GM12892 (cell line): ENCODE measurements at regions not wholly inside any gene's neighbourhood (a gene's known extent, or its start where the extent isn't known, plus 50 kb on each side); places are given as distances from the start of the nearest gene placed in this dataset.

Experiments used
- DNase-seq: peaks from one replicate; pipeline ENCODE4 v3.0.0; 2011; ENCODE audit not compliant: insufficient read length
- FAIRE-seq: peaks from 2 replicates; lab custom pipeline; 2011; peaks lifted over from hg19 to GRCh38; lab: Jason Lieb, UNC
- POLR2A ChIP-seq: IDR thresholded peaks from 2 replicates; pipeline ENCODE4 v1.6.1; 2011; ENCODE audit warnings: low read depth, low read length, control low read depth
- POLR2AphosphoS5 ChIP-seq: IDR thresholded peaks from 2 replicates; pipeline ENCODE4 v1.6.1; 2011; ENCODE audit warnings: low read depth, low read length, control low read depth
- TAF1 ChIP-seq: IDR thresholded peaks from 2 replicates; pipeline ENCODE4 v1.6.1; 2011; ENCODE audit warnings: low read depth, mild to moderate bottlenecking, control low read depth, low read length, borderline replicate concordance

- FAIRE-seq, result no peak
- no peak for DNase-seq
- no peak for TF ChIP-seq POLR2A
- no peak for TF ChIP-seq TAF1
- no peak for TF ChIP-seq POLR2AphosphoS5
Measured at GRCh38 chr10:78982726-78983125, 86.0 kb upstream of the ZMIZ1 start.

- FAIRE-seq (no peak), DNase-seq (no peak)
- no peak for TF ChIP-seq POLR2AphosphoS5
Measured at GRCh38 chr10:78983608-78984007, 85.2 kb upstream of the ZMIZ1 start.

- TF ChIP-seq POLR2AphosphoS5, result no peak
- no peak for TF ChIP-seq POLR2A
- no peak for TF ChIP-seq TAF1
- no peak for FAIRE-seq
- DNase-seq, result no peak
Measured at GRCh38 chr10:78985973-78986818, 82.6 kb upstream of the ZMIZ1 start.

GRCh38 chr10:78991187-78991586 lies 77.6 kb upstream of the ZMIZ1 start:
- DNase-seq (no peak), FAIRE-seq (no peak)
- TF ChIP-seq POLR2AphosphoS5 (no peak), TAF1 (no peak), POLR2A (no peak)

- FAIRE-seq (peak; percentile 64), DNase-seq (no peak)
- no peak for TF ChIP-seq POLR2AphosphoS5
Measured at GRCh38 chr10:78992333-78992732, 76.4 kb upstream of the ZMIZ1 start.

GRCh38 chr10:78993261-78993945 lies 75.4 kb upstream of the ZMIZ1 start:
- DNase-seq, result no peak
- no peak for TF ChIP-seq POLR2A
- no peak for TF ChIP-seq TAF1
- TF ChIP-seq POLR2AphosphoS5, result no peak

GRCh38 chr10:78995987-78996791 lies 72.6 kb upstream of the ZMIZ1 start:
- TF ChIP-seq POLR2AphosphoS5, result no peak
- no peak for TF ChIP-seq POLR2A
- no peak for TF ChIP-seq TAF1
- FAIRE-seq (no peak), DNase-seq (no peak)

More at GRCh38 chr10:78993261-78993945, 75.4 kb upstream of the ZMIZ1 start:
- no peak for FAIRE-seq

GRCh38 chr10:78996792-78997129 lies 72.0 kb upstream of the ZMIZ1 start:
- FAIRE-seq, result no peak
- TF ChIP-seq POLR2A (no peak), POLR2AphosphoS5 (no peak), TAF1 (no peak)
- no peak for DNase-seq

- FAIRE-seq, result no peak
- no peak for TF ChIP-seq POLR2AphosphoS5
- no peak for TF ChIP-seq POLR2A
- no peak for TF ChIP-seq TAF1
Measured at GRCh38 chr10:78997635-78998618, 70.8 kb upstream of the ZMIZ1 start.

GRCh38 chr10:79001082-79001885 lies 67.5 kb upstream of the ZMIZ1 start:
- FAIRE-seq (no peak), DNase-seq (no peak)
- TF ChIP-seq TAF1, result no peak
- no peak for TF ChIP-seq POLR2A
- TF ChIP-seq POLR2AphosphoS5, result no peak

More at GRCh38 chr10:78997635-78998618, 70.8 kb upstream of the ZMIZ1 start:
- no peak for DNase-seq
